HG02798 (cell line): ENCODE measurements at regions not wholly inside any gene's neighbourhood (a gene's known extent, or its start where the extent isn't known, plus 50 kb on each side); places are given as distances from the start of the nearest gene placed in this dataset.

Experiments
- ATAC-seq: cut with Tn5 transposase; IDR thresholded peaks from one replicate; pipeline ENCODE4 v1.9.1; 2021; ENCODE audit warnings: mild to moderate bottlenecking; ENCODE audit not compliant: unreplicated experiment, poor library complexity

DNA sequence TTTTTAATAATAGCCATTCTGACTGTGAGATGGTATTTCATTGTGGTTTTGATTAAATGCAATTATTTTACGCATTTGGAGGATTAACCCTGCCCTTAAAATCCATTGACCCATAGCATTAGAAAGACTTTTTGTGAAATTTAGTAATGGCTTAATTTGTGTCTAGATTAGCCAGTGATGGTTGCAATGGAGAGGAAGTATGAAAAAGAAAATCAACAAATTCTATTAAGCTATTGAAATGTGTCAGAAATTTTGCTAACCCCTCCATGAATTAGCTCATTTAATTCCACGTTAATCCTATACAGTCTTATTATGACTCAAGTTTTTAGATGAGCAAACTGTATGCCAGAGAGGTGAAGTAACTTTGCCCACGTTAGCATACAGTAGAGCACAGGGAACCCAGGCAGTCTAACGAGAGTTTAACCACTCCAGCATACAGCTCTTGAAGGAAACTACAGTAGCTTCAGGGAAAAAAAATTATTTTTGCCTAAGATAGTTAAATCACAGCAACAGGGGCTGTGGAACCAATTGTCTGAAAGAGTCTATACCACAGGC, 158.2 kb upstream of the PPP2R2B start:
- ATAC-seq: no peak

DNA sequence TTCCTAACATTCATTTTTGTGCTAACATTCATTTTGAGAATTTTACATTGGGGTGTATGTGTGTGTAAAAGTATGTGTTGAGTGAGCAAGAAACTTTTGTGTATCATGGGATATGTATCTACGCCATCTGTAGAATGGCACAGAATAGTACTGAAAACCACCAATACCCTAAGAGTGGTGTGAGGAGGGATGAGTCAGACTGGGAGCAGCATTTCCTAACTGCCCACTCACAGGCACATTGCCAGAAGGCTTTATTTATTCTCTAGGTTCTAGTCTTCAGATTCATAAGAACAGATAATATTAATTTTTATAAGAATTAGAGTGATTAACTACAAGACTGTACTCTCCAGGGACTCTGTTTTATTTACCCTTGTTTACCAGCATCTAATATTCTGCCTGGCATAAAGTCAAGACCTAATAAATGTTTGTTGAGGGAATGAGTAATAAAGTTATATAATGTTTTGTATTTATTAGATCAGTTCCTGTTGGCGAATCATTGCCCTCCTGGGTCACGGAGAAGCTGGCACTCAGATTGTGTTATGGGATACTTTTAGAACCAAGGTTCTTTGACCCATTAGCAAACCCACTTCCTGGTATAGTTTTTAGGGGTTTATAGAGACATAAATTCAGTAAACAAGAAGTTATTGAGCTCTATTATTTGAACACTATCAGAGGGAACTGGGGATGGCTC, 159.1 kb upstream of the PPP2R2B start:
- ATAC-seq: no peak

DNA sequence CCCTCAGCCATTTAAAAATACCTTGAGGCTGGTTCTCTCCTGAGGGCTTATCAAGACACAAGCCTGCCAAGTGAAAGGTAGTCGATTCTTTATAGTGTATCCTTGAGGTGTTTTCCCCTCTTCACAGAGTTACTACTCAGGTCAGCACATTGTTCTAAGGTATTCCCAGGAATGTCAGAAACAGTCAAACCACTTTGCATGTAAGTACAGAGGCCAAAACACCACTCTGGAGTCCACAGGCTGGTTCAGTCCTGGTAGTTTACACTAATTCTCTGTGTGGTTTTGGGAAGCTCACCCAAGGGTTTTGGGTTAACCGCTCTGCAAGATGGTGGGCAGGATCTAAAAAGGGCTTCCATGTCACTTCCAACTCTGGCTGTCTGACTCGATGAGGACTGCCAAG, 162.3 kb upstream of the PPP2R2B start:
- ATAC-seq: no peak

DNA sequence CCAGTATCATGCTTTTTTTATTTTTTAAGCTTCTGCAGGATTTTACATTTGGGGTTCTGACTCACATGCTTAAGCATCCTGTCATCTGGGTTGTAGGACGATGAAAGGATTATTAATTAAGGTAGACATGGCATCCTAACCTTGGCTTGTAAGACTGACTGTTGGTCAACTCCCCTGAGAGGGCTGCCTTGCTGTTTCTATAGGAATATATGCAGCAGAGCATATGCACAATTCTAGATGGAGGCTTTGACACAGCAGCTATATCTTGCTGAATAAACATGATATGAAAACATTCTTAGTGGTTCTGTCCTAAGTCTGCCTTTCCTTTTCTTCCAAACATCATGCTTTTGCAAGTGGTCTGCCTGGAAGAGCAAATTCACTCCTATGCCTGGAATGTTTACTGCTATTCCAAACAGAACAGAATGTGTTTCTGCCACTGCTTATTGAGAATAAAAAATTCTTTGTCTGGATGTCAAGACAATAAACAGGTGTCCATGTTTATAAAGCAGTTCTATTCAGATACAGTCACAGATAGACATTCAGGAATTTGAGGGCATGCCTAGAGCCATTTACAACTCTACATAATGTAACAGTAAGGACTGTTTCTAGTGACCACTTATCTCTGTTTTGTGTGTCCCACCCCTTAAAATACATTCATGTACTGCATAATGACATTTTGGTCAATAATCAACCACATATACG, 166.2 kb upstream of the PPP2R2B start:
- ATAC-seq: no peak

DNA sequence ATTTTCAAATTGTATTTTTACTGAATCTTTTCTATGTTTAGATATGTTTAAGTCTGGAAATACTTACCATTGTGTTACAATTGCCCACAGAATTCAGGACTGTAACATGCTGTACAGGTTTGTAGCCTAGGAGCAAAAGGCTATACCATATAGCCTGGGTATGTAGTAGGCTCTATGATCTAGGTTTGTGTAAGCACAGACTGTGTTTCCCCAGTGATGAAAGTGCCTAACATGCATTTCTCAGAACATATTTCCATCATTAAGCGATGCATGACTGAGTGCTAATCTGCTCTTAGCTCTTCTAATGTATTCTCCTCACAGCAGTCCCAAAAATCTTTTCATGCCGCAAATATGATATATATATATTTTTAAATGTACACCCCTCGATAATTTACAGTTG, 166.7 kb upstream of the PPP2R2B start:
- ATAC-seq: no peak

DNA sequence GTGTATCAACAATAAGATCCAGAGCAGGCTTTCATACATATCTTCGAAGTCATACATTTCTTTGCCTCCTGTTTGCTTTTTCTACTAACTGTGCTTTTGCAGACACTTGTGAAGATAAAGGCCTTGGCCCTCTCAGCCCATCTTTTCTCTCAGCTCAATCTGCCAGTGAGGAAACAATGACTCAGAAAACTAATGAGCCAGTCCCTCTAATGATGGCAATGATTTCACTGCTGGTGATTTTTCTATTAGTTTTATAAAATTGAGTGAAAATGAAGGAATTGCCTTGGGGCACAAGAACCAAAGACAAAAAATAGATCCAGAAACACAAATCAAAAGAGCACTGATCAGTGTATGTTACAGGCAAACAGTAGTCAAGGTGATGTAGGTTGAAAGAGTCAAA, 167.7 kb upstream of the PPP2R2B start:
- ATAC-seq: no peak

DNA sequence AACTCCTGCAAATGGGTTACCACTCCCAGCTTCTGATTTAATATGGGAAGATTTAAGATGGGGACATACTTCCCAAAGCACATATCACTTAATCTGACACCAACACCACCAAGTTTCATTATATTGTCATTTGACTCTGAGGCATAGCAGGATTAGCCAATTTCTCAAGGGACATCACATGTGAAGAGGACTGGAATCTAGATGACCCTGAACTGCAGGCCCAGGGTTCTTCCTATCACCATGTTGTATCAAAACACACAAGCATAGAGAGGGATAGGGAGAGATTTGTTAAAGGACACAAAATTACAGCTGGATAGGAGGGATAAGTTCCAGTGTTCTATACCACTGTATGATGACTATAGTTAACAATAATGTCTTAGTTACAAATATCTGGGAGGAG, 168.3 kb upstream of the PPP2R2B start:
- ATAC-seq: no peak

DNA sequence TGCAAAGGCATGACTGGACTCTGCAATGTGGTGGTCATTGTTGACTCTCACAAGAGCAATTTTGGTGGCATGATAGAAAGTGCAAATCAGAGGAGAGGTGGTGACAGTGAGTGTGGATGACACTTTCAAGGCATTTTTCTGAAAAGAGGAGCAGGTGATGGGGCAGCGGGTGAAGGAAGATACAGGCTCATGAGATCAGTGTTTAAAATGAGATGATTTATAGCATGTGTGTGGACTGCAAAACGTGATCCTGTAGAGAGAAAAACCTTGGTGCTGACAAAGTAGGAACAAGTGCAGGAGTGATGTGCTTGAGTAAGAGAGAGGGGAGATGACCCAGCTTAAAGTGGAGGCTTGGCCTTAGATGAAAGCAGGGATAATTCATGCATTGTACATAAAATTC, 171.2 kb upstream of the PPP2R2B start:
- no peak for ATAC-seq

DNA sequence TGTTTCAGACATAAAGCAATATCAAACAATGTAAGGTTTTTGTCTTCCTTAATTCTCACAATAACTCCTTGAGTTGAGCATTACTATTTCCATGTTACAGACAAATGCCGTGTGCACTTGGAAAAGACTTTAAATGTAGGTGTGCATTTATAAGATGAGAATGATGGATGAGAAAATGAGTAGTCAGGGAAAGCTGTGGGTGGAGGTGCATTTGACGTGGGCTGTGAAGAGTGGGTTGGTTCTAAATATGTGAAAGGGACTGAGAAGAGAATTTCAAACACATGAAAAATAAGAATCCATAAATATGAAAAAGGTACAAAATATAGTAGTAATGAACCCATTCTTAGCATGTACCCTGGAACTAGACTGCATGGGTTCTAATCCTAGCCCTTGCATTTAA, 171.6 kb upstream of the PPP2R2B start:
- no peak for ATAC-seq

DNA sequence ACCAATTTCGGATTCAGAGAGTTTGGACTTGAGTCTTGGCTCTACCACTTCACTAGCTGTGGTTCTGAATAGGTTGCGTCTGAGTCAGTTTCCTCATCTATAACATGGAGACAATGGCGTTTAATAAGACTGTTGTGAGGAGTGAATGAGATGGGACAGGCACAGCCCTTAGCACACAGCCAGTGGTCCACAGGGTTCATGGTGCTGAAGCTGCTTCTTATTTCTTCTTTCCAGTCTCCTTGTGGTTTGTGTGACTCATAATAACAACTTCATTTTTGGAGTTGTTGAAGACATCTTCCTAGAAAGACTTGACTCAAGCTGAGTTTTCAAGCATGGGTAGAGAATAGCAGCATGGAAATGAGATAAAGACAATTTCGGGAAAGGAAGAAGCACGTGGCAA, 172.6 kb upstream of the PPP2R2B start:
- no peak for ATAC-seq

DNA sequence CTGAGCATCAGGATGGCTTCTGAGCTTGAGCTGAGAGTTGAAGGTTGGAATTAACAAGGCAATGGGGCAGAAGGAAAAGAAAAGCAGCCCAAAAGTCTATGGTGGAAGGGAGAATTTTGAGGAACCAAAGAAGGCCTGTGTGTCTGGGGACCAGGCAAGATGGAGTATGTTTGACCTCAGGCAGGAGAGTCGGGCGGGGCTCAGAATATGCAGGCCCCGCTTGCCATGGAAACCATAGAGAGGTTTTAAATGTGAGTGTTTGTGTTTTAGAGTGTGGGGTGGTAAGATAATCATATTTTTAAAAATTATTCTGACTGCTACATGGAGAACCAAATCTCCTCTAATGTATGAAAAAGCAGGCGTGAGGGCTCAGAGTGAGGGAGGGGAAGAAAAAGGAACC, 174.0 kb upstream of the PPP2R2B start:
- ATAC-seq: no peak

DNA sequence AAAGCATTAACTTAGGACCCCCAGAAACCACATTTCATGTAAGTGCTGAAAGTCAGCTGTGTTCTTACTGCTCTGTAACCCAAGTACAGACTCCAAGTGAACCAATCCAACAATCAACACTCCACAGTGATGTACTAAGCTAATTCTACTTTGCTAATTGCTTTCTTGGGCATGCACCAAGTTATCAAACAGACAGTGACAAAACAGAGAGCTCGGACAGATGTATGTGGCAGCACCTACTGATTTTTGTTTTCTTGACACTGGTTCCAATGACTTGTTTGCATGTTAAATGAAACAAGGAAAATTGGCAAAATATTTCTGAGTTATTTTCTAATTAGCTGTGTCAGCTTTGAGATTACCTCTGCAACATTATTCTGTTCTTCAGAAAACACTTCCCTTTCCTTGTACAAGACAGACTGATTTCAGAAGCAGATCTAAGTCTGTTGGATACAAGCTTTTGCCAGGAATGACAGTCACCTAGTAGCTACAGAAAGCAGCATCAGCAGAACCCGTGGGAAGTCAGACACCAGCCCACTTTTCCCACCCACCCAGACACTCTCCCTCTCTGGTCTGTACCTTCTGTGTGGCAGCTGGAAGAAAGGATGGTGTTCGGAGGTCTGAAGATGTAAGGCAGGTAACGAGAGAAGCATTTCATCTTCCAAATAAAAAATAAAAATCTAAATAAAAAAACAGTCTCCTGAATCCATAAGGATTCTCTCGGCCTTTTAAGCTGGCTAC, 176.7 kb upstream of the PPP2R2B start:
- ATAC-seq: no peak

DNA sequence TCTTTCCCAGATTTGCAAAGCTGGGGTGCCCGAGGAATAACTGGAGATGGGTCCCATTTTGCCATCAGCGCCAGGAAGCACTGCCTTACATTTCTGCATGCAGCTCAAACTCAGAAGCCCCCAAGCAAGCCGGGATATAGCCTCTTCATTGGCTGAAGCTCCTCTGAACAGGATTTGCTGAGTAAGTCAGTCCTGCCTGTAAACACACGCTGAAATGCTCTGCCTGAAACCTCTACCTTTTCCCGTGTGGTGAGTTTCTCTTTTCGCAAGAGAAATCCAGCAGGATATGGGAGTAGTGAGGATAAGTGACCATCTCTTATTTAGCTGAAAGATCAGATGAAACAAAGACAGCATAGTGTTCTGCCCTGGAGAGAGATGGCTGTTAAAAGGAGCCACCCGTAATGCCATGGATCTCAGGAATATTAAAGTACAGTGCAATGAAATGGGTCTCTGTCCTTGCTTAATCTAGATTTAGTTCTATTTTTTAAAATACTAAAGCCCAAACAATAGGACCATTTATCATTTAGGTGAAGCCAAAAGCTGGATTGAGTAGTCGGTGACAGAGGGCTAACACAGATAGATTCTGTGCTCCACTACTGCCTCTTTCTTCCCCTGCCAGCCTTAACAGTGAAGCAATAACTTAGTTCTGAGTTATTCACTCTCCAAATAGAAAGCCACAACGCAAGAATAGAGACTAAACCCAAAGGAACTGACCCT, 177.5 kb upstream of the PPP2R2B start:
- ATAC-seq: no peak

DNA sequence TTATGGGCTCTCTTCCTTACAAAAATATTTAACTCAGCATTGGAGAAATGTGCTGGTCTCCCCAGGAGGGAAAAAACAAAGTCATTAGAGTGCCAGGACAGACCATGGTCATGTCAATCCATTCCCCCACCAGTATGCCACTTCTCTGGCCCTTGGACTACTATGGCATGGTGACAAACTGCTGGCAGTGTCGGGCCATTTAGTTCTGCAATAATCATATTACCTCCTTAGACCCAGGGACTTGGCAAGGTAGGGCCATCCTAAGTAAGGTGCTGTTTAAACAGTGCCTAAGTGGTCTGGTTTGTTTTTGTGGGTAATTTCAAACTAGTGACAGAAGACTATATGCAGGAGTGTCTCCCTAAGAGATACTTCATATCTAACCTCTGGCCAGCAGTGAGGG, 177.8 kb upstream of the STK32A start:
- no peak for ATAC-seq

DNA sequence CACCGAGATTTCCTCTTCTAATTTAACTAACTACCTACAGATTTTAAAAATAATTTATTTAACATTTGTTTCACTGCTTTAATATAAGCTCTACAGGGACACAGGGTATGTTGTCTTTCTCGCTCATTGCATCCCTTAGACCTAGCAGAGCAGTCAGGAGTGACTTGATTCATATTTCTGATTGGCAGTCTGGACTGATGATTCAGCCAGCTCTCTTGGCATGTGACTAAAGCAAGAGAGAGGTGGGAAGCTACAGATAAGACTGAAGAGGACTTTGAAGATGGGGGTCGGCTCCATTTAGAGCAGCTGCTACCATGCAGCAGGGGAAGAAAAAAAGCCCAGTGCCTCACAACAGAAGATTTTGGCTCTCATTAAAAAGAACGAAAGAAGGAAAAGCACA, 173.4 kb upstream of the STK32A start:
- no peak for ATAC-seq

DNA sequence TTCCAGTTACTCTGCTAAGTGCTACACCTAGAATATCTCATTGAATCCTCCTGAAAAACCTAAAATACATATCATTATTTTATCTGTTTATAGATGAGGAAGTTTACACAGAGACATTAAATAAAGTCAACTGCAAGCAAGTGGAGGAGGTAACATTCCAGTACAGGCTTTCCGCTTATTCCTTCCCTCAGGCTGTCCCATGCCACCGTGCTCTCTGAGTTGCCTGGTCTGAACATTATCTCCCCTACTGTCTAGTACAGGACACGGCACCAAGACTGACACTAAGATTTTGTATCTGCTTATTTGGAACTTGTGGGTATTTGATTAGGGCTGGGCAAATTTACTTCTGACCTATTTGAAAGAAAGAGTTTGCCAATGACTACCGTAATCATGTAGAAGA, 172.4 kb upstream of the STK32A start:
- ATAC-seq: no peak

DNA sequence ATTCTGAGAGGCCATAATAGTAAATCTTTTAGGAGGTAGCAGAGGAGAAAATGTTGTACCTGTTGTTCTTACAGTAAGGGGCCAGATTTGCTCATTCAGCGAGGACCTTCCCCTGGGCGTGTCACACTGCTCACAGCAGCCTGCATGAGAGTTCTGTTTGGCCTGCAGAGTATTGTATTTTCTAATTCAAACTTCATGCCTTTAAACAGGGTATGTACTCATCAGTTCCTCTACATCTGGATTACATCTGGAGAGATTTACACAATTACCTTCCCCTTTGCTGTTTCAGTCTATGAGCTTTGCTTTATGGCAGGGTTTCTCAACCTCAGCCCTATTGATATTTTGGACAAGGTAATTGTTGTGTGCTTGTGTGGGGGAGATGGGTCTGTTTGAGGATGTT, 170.9 kb upstream of the STK32A start:
- ATAC-seq: no peak

DNA sequence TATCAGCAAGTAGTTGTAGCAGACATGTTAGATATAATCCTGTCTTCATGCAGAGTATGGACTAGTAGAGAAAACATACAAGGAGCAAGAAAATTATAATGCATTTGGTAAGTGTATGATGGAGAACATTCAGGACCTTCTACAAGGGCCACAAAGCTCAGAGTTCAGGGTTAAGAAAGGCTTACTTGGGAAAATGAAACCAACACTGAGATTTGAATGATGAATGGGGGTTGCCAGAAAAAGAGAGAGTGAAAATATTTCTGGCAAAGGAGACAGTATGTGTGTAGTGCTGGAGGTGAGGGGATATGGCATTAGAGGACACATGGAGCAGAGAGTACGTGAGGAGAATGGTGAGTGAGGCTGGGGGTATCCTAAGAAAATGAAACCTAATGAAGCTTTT, 169.8 kb upstream of the STK32A start:
- peak; percentile 75 for ATAC-seq

DNA sequence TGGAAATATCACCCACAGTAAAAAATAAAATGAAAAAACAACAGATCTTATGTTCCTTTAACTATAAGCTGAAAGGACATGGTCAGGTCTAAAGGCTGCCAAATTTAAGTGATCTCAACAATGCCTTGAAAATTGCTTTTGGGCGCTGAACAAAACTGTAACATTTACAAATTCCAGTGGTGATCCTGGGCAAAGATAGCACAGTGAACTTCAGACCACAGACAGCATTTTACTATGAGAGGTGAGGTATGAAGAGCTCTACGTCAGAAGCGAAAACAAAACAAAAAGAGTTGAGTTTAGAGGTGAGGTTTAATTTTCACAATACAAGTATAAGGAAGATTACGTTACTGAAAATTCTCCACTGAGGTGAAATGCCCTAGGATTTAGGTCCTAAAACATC, 165.8 kb upstream of the STK32A start:
- no peak for ATAC-seq

DNA sequence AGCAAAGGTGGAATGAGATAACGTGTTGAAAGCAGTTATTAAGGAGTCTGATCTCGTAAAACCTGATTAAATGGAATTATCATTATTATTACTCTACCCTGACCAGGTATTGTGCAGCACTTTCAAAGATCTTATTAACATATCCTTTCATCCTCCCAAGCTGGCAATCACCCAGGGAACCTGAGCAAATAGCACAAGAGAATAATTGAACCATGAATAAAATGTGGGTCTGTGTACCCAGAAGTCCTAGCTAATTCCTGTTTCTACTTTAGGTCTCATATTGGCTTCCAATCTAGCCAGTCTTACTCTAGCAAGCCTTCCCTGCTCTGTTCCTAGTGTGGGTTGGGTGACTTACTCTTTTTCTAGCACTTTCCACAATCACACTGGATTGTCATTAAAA, 162.2 kb upstream of the STK32A start:
- ATAC-seq: no peak

DNA sequence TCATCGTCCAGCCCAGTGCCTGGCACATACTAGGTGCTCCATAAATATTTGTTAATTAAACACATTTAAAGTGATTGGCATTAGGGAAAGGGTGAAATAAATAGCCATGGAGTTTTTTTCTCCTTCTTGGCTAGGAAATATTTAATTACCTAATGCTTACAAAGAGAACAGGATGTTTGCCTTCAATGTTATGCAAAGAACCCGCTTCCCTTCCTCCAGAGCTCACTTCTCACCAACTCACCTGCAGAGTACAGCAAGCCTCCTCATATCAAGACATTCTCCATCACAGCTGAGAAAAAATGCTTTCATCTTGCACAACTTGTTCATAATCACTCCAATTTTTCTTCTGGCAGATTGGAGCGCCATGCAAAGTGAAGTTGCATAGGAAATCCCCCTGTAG, 161.7 kb upstream of the STK32A start:
- no peak for ATAC-seq
